ENCODE measurements at regions not wholly inside any gene's neighbourhood (a gene's known extent, or its start where the extent isn't known, plus 50 kb on each side); places are given as distances from the start of the nearest gene placed in this dataset.

- DNase-seq (ENCODE audit: low read depth in 1 of 2, low spot score in 1 of 2): no peak
- in situ Hi-C loops (cut with HindIII; ENCODE audit: low pct_unique_long_range_greater_than_20kb, low sequenced_read_pairs): no loop called here
Observed at GRCh38 chr17:68731465-68731864, 130.3 kb upstream of the FAM20A start.

GRCh38 chr17:68719431-68719830 lies 118.3 kb upstream of the FAM20A start:
- in situ Hi-C loops (cut with HindIII; ENCODE audit: low pct_unique_long_range_greater_than_20kb, low sequenced_read_pairs): no loop called here
- DNase-seq (ENCODE audit: low read depth in 1 of 2, low spot score in 1 of 2): no peak
- no peak for TF ChIP-seq JUND (IDR thresholded peaks at IDR 0.05; ENCODE audit: low read depth)

More at GRCh38 chr17:68731465-68731864, 130.3 kb upstream of the FAM20A start:
- TF ChIP-seq JUND (IDR thresholded peaks at IDR 0.05; ENCODE audit: low read depth): no peak

- no peak for DNase-seq (ENCODE audit: low read depth in 1 of 2, low spot score in 1 of 2)
- no peak for TF ChIP-seq JUND (IDR thresholded peaks at IDR 0.05; ENCODE audit: low read depth)
- in situ Hi-C loops (cut with HindIII; ENCODE audit: low pct_unique_long_range_greater_than_20kb, low sequenced_read_pairs): no loop called here
Observed at GRCh38 chr17:68718926-68719325, 117.8 kb upstream of the FAM20A start.

GRCh38 chr17:68718465-68718864 lies 117.3 kb upstream of the FAM20A start:
- in situ Hi-C loops (cut with HindIII; ENCODE audit: low pct_unique_long_range_greater_than_20kb, low sequenced_read_pairs): no loop called here
- no peak for DNase-seq (ENCODE audit: low read depth in 1 of 2, low spot score in 1 of 2)
- TF ChIP-seq JUND (IDR thresholded peaks at IDR 0.05; ENCODE audit: low read depth): no peak

GRCh38 chr17:68714676-68715075 lies 113.5 kb upstream of the FAM20A start:
- TF ChIP-seq JUND (IDR thresholded peaks at IDR 0.05; ENCODE audit: low read depth): no peak
- no peak for DNase-seq (ENCODE audit: low read depth in 1 of 2, low spot score in 1 of 2)
- in situ Hi-C loops (cut with HindIII; ENCODE audit: low pct_unique_long_range_greater_than_20kb, low sequenced_read_pairs): no loop called here

- TF ChIP-seq JUND (IDR thresholded peaks at IDR 0.05; ENCODE audit: low read depth): no peak
- DNase-seq (ENCODE audit: low read depth in 1 of 2, low spot score in 1 of 2): no peak
- in situ Hi-C loops (cut with HindIII; ENCODE audit: low pct_unique_long_range_greater_than_20kb, low sequenced_read_pairs): no loop called here
Observed at GRCh38 chr17:68711858-68712257, 110.7 kb upstream of the FAM20A start.

GRCh38 chr17:68710976-68711375 lies 109.8 kb upstream of the FAM20A start:
- TF ChIP-seq JUND (IDR thresholded peaks at IDR 0.05; ENCODE audit: low read depth): no peak
- no peak for DNase-seq (ENCODE audit: low read depth in 1 of 2, low spot score in 1 of 2)
- in situ Hi-C loops (cut with HindIII; ENCODE audit: low pct_unique_long_range_greater_than_20kb, low sequenced_read_pairs): no loop called here

- in situ Hi-C loops (cut with HindIII; ENCODE audit: low pct_unique_long_range_greater_than_20kb, low sequenced_read_pairs): no loop called here
- no peak for DNase-seq (ENCODE audit: low read depth in 1 of 2, low spot score in 1 of 2)
Observed at GRCh38 chr17:68710035-68710780, 109.0 kb upstream of the FAM20A start.

GRCh38 chr17:68709461-68709860 lies 108.3 kb upstream of the FAM20A start:
- no peak for TF ChIP-seq JUND (IDR thresholded peaks at IDR 0.05; ENCODE audit: low read depth)
- no peak for DNase-seq (ENCODE audit: low read depth in 1 of 2, low spot score in 1 of 2)
- in situ Hi-C loops (cut with HindIII; ENCODE audit: low pct_unique_long_range_greater_than_20kb, low sequenced_read_pairs): no loop called here

More at GRCh38 chr17:68710035-68710780, 109.0 kb upstream of the FAM20A start:
- no peak for TF ChIP-seq JUND (IDR thresholded peaks at IDR 0.05; ENCODE audit: low read depth)

- no peak for TF ChIP-seq JUND (IDR thresholded peaks at IDR 0.05; ENCODE audit: low read depth)
- in situ Hi-C loops (cut with HindIII; ENCODE audit: low pct_unique_long_range_greater_than_20kb, low sequenced_read_pairs): no loop called here
- no peak for DNase-seq (ENCODE audit: low read depth in 1 of 2, low spot score in 1 of 2)
Observed at GRCh38 chr17:68707031-68707430, 105.9 kb upstream of the FAM20A start.

GRCh38 chr17:68706356-68706920 lies 105.3 kb upstream of the FAM20A start:
- no peak for DNase-seq (ENCODE audit: low read depth in 1 of 2, low spot score in 1 of 2)
- no peak for TF ChIP-seq JUND (IDR thresholded peaks at IDR 0.05; ENCODE audit: low read depth)
- in situ Hi-C loops (cut with HindIII; ENCODE audit: low pct_unique_long_range_greater_than_20kb, low sequenced_read_pairs): no loop called here

GRCh38 chr17:68705714-68706076 lies 104.5 kb upstream of the FAM20A start:
- in situ Hi-C loops (cut with HindIII; ENCODE audit: low pct_unique_long_range_greater_than_20kb, low sequenced_read_pairs): no loop called here
- no peak for TF ChIP-seq JUND (IDR thresholded peaks at IDR 0.05; ENCODE audit: low read depth)
- no peak for DNase-seq (ENCODE audit: low read depth in 1 of 2, low spot score in 1 of 2)

- TF ChIP-seq JUND (IDR thresholded peaks at IDR 0.05; ENCODE audit: low read depth): no peak
- no peak for DNase-seq (ENCODE audit: low read depth in 1 of 2, low spot score in 1 of 2)
Observed at GRCh38 chr17:68704871-68705713, 103.9 kb upstream of the FAM20A start.

More at GRCh38 chr17:68704871-68705713, 103.9 kb upstream of the FAM20A start:
- in situ Hi-C loops (cut with HindIII; ENCODE audit: low pct_unique_long_range_greater_than_20kb, low sequenced_read_pairs): no loop called here

Measured in T47D (cell line).